Pancreas (tissue), 10 donors: ENCODE measurements at regions not wholly inside any gene's neighbourhood (a gene's known extent, or its start where the extent isn't known, plus 50 kb on each side); places are given as distances from the start of the nearest gene placed in this dataset.

Experiments used
- ATAC-seq, 4 donors: fragments of 200-7000 bp; cut with Tn5 transposase; one replicate each; pipeline versions ENCODE4 v1.8.0 to v1.9.1; 2020; ENCODE audit warnings: mild to moderate bottlenecking in 4 of 4, moderate library complexity in 4 of 4
- DNase-seq, 6 donors: peaks; one replicate each; pipeline ENCODE4 v3.0.0-alpha.2; 2020
- FAIRE-seq: peaks from 2 replicates; lab custom pipeline; 2012; peaks lifted over from hg19 to GRCh38; lab: Jason Lieb, UNC
- H3K27ac ChIP-seq, 4 donors: fragments of 200-600 bp; sonication (generic); 1 replicate in 3 of 4; 2 replicates in 1 of 4; pipeline versions ENCODE4 v1.5.0 to v1.8.0; 2020
- H3K27me3 ChIP-seq, 4 donors: fragments of 200-600 bp; one replicate each; pipeline ENCODE4 v1.8.0; 2021
- H3K36me3 ChIP-seq, 3 donors: fragments of 200-600 bp; sonication (generic) in 1 of 3; one replicate each; pipeline versions ENCODE4 v1.5.0 to v1.8.0; 2020 to 2021
- H3K4me1 ChIP-seq, 3 donors: fragments of 200-600 bp; one replicate each; pipeline ENCODE4 v1.8.0; 2021
- H3K4me3 ChIP-seq, 4 donors: fragments of 200-600 bp; sonication (generic) in 2 of 4; one replicate each; pipeline versions ENCODE4 v1.5.0 to v1.8.0; 2020 to 2021
- H3K9me3 ChIP-seq, 4 donors: fragments of 200-600 bp; one replicate each; pipeline ENCODE4 v1.8.0; 2021
- WGBS, 2 donors: extraction: QIAGEN DNeasy Blood & Tissue Kit; methylation state at CpG; one replicate each; pipeline ENCODE4 v1.1.7; 2013; 5-methylcytosine and 5-hydroxymethylcytosine counted together
- intact Hi-C, 3 donors: fragments of 100-400 bp; cut with DNase I; formaldehyde crosslinking; loops; one replicate each; pipeline versions ENCODE4 v1.11.1 to v1.14.2; 2022
- TF ChIP-seq, protein P1 (sequence below), 4 donors: fragments of 200-600 bp; sonication (generic) in 3 of 4; IDR thresholded peaks; one replicate each; pipeline versions ENCODE4 v1.5.0 to v1.8.0; 2021; ENCODE audit warnings: antibody characterized with exemption in 4 of 4
- donor health status: healthy with polysubstance abuse.
- donor health status: DM: no; HTN: no; CAD: no; lungs with moderate emphysema.
- donor health status: DM: no; HTN: no; CAD: no.
- donor health status: control.
- donor health status: control.
- donor health status: Bipolar disorder and iron deficiency.
- donor health status: DM: yes; HTN: yes; CAD: no.
- donor health status: DM: no; HTN: no; CAD: no.
- donor health status: DM: no; HTN: no; CAD: no.
- donor health status: DM: yes; HTN: yes; CAD: no.

DNA sequence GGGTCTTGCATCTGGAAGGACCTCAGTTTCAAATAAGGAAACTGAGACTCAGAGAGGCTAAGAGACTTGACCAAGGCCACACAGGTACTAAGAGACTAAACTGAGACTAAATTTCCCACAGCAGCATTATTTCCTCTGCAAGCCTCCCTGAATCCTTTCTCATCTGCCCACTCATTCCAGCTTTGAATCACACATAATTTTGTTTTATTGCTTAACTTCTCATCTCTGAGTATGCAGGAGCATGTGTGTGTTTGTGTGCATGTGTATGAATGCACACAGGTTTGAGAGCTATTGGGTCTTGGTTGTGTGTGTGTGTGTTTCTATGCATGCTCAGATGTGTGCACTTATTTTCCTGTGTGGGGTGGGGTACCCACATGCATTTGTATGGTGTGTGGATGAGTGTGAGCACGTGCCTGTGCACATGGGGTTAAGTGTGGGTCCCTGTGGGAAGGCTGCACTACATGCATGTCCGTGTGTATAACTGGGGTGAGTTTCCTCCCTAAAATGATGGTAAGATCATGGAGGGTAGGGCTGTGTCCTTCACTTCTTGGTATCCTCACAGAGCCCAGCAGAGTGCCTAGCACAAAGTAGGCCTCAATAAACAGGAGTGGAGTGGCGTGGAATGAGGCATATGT, 74.4 kb upstream of the ZC3H12A start:
- ATAC-seq (no peak), DNase-seq (no peak), FAIRE-seq (no peak)
- 44 to 52% methylated on average over 3 of the region's 3 CpGs for WGBS, 2 donors
- no peaks in the 10 kb centered on the region for H3K4me1 ChIP-seq
- intact Hi-C loops, result no loop called here
- H3K9me3 ChIP-seq, result no peaks in the 10 kb centered on the region
- H3K36me3 ChIP-seq, result no peaks in the 10 kb centered on the region
- H3K4me3 ChIP-seq, result no peak overlapping the region
- TF ChIP-seq, protein P1, sequence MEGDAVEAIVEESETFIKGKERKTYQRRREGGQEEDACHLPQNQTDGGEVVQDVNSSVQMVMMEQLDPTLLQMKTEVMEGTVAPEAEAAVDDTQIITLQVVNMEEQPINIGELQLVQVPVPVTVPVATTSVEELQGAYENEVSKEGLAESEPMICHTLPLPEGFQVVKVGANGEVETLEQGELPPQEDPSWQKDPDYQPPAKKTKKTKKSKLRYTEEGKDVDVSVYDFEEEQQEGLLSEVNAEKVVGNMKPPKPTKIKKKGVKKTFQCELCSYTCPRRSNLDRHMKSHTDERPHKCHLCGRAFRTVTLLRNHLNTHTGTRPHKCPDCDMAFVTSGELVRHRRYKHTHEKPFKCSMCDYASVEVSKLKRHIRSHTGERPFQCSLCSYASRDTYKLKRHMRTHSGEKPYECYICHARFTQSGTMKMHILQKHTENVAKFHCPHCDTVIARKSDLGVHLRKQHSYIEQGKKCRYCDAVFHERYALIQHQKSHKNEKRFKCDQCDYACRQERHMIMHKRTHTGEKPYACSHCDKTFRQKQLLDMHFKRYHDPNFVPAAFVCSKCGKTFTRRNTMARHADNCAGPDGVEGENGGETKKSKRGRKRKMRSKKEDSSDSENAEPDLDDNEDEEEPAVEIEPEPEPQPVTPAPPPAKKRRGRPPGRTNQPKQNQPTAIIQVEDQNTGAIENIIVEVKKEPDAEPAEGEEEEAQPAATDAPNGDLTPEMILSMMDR (IDR thresholded peaks at IDR 0.05), result no peak
- H3K27ac ChIP-seq, result no peak overlapping the region
- H3K27me3 ChIP-seq, result no peaks in the 10 kb centered on the region

GRCh38 chr1:37400466-37401225, 73.7 kb upstream of the ZC3H12A start:
- Histone ChIP-seq H3K4me3 (no peak overlapping the region), H3K9me3 (no peaks in the 10 kb centered on the region), H3K27ac (no peak overlapping the region), H3K36me3 (no peaks in the 10 kb centered on the region), H3K4me1 (no peaks in the 10 kb centered on the region), H3K27me3 (no peaks in the 10 kb centered on the region)
- intact Hi-C loops, result no loop called here
- FAIRE-seq (no peak), DNase-seq (no peak), ATAC-seq (no peak)
- WGBS, 2 donors, result 63 to 67% methylated on average over 21 of the region's 21 CpGs
- TF ChIP-seq, protein P1 (IDR thresholded peaks at IDR 0.05), result no peak

DNA sequence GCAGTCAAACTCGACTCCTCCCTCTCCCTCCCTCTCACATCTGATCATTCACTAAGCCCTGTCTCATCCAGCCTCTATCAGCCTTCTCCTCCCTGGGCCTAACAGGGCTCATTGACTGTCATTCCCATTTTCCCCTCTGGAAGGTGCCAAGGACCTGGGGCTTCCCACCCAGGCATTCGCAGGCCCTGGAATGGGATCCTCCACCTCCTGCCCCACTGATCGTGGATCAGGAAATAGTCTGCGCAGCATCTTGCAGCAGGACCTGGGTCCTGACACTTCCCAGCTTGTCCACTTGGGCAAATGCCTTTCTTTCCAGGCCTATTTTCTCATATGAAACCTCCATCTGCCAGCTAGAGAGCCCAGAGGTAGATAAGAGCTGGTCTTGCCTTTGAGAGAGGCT, 71.2 kb upstream of the ZC3H12A start:
- ATAC-seq (no peak), FAIRE-seq (no peak), DNase-seq (no peak)
- 71 to 82% methylated on average over 4 of the region's 4 CpGs for WGBS, 2 donors
- intact Hi-C loops, result no loop called here
- Histone ChIP-seq H3K4me3 (no peak overlapping the region), H3K4me1 (no peaks in the 10 kb centered on the region), H3K27me3 (no peaks in the 10 kb centered on the region), H3K27ac (no peak overlapping the region), H3K36me3 (no peaks in the 10 kb centered on the region), H3K9me3 (no peaks in the 10 kb centered on the region)
- TF ChIP-seq, protein P1 (IDR thresholded peaks at IDR 0.05), result no peak

DNA sequence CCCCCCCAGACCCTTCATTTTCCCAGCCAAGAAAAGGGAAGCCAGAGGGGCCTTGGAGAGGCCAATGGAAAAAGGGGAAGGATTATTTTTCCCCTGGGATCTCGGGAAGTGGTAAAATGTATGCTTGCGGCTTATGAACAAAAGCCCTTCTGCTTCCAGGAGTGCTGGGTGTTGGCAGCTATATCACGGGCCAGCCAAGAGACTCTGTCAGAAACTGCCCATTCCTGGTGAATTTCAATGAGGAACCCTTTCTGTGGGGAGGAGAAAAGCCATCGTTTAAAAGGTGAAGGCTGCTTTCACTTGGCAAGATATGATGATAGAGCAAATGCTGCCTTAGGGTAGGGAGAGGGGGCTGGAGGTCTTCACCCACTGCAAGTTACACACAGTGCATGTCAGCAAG, 69.7 kb upstream of the ZC3H12A start:
- intact Hi-C loops, result no loop called here
- DNase-seq (no peak), FAIRE-seq (no peak), ATAC-seq (no peak)
- WGBS, 2 donors, result 53 to 66% methylated on average over 4 of the region's 4 CpGs
- no peak overlapping the region for H3K27ac ChIP-seq
- H3K9me3 ChIP-seq, result no peaks in the 10 kb centered on the region
- no peak overlapping the region for H3K4me3 ChIP-seq
- no peaks in the 10 kb centered on the region for H3K27me3 ChIP-seq
- no peaks in the 10 kb centered on the region for H3K36me3 ChIP-seq
- no peaks in the 10 kb centered on the region for H3K4me1 ChIP-seq
- TF ChIP-seq, protein P1 (IDR thresholded peaks at IDR 0.05), result no peak

- Histone ChIP-seq H3K27me3 (no peaks in the 10 kb centered on the region), H3K36me3 (no peaks in the 10 kb centered on the region), H3K27ac (no peak overlapping the region), H3K4me3 (no peak overlapping the region), H3K9me3 (no peaks in the 10 kb centered on the region), H3K4me1 (no peaks in the 10 kb centered on the region)
- FAIRE-seq, result no peak
- ATAC-seq, result no peak
- intact Hi-C loops, result no loop called here
- no peak for DNase-seq
- TF ChIP-seq, protein P1 (IDR thresholded peaks at IDR 0.05), result no peak
- WGBS, 2 donors, result 28 to 42% methylated on average over 7 of the region's 7 CpGs
Observed at GRCh38 chr1:37410105-37410504, 64.3 kb upstream of the ZC3H12A start.
